H9 (cell line): ENCODE measurements at regions not wholly inside any gene's neighbourhood (a gene's known extent, or its start where the extent isn't known, plus 50 kb on each side); places are given as distances from the start of the nearest gene placed in this dataset.

Experiments used
- DNase-seq: peaks from one replicate; pipeline ENCODE4 v3.0.0-alpha.2; 2017
- H2AFZ ChIP-seq: one replicate; pipeline ENCODE4 v1.6.1; 2013; ENCODE audit warnings: mild to moderate bottlenecking, low read length, control low read depth, moderate library complexity
- H2AK5ac ChIP-seq: 2 replicates; pipeline ENCODE4 v1.6.1; 2013; ENCODE audit warnings: low read length, control low read depth, mixed read lengths; ENCODE audit not compliant: insufficient read length
- H2BK120ac ChIP-seq: one replicate; pipeline ENCODE4 v1.6.1; 2013; ENCODE audit warnings: low read depth, mild to moderate bottlenecking, low read length, control low read depth, inconsistent platforms; ENCODE audit not compliant: poor library complexity, severe bottlenecking
- H2BK12ac ChIP-seq: 2 replicates; pipeline ENCODE4 v1.6.1; 2013; ENCODE audit warnings: low read length, control low read depth, mixed read lengths, low read depth; ENCODE audit not compliant: insufficient read length
- H2BK15ac ChIP-seq: 2 replicates; pipeline ENCODE4 v1.6.1; 2013; ENCODE audit warnings: low read depth, low read length, control low read depth
- H2BK20ac ChIP-seq: one replicate; pipeline ENCODE4 v1.6.1; 2013; ENCODE audit warnings: low read depth, mild to moderate bottlenecking, low read length, control low read depth, inconsistent platforms; ENCODE audit not compliant: poor library complexity, severe bottlenecking
- H2BK5ac ChIP-seq: 2 replicates; pipeline ENCODE4 v1.6.1; 2013; ENCODE audit warnings: low read length, control low read depth, mixed read lengths; ENCODE audit not compliant: insufficient read length
- H3K14ac ChIP-seq: 2 replicates; pipeline ENCODE4 v1.6.1; 2013; ENCODE audit warnings: low read length, control low read depth; ENCODE audit not compliant: insufficient read depth
- H3K18ac ChIP-seq: 2 replicates; pipeline ENCODE4 v1.6.1; 2013; ENCODE audit warnings: low read depth, mild to moderate bottlenecking, mixed read lengths, low read length, control low read depth; ENCODE audit not compliant: insufficient read length
- H3K23ac ChIP-seq: 2 replicates; pipeline ENCODE4 v1.6.1; 2013; ENCODE audit warnings: low read length, control low read depth, mixed read lengths, low read depth; ENCODE audit not compliant: insufficient read length
- H3K23me2 ChIP-seq: 2 replicates; pipeline ENCODE4 v1.6.1; 2013; ENCODE audit warnings: low read depth, mild to moderate bottlenecking, mixed read lengths, low read length, control low read depth; ENCODE audit not compliant: insufficient read length, poor library complexity, severe bottlenecking
- H3K27ac ChIP-seq: 2 replicates; pipeline ENCODE4 v1.5.1; 2013; ENCODE audit warnings: low read length, control low read depth, mixed read lengths, low read depth; ENCODE audit not compliant: insufficient read length
- H3K27me3 ChIP-seq: 2 replicates; pipeline ENCODE4 v1.6.1; 2013; ENCODE audit warnings: low read length, control low read depth, inconsistent platforms; ENCODE audit not compliant: insufficient read depth
- H3K4ac ChIP-seq: 2 replicates; pipeline ENCODE4 v1.6.1; 2013; ENCODE audit warnings: low read depth, mild to moderate bottlenecking, control low read depth, inconsistent platforms, low read length, moderate library complexity
- H3K4me1 ChIP-seq: 2 replicates; pipeline ENCODE4 v1.6.1; 2013; ENCODE audit warnings: low read length, control low read depth, inconsistent platforms; ENCODE audit not compliant: insufficient read depth
- H3K4me2 ChIP-seq: 2 replicates; pipeline ENCODE4 v1.6.1; 2013; ENCODE audit warnings: low read length, control low read depth, mixed read lengths; ENCODE audit not compliant: insufficient read length, insufficient read depth
- H3K56ac ChIP-seq: 2 replicates; pipeline ENCODE4 v1.6.1; 2013; ENCODE audit warnings: low read depth, mild to moderate bottlenecking, mixed read lengths, low read length, control low read depth; ENCODE audit not compliant: insufficient read length
- H3K79me1 ChIP-seq: 2 replicates; pipeline ENCODE4 v1.6.1; 2013; ENCODE audit warnings: low read depth, mild to moderate bottlenecking, moderate library complexity, low read length, control low read depth, inconsistent platforms; ENCODE audit not compliant: insufficient read depth, poor library complexity, severe bottlenecking
- H3K79me2 ChIP-seq: 2 replicates; pipeline ENCODE4 v1.6.1; 2013; ENCODE audit warnings: low read length, control low read depth, inconsistent platforms; ENCODE audit not compliant: insufficient read depth
- H3K9ac ChIP-seq: 2 replicates; pipeline ENCODE4 v1.6.1; 2013; ENCODE audit warnings: low read length, control low read depth, mixed read lengths; ENCODE audit not compliant: insufficient read length; ENCODE audit errors: extremely low read depth
- H3K9me3 ChIP-seq: one replicate; pipeline ENCODE4 v1.6.1; 2013; ENCODE audit warnings: low read depth, low read length, inconsistent platforms; ENCODE audit not compliant: control insufficient read depth
- H3T11ph ChIP-seq: one replicate; pipeline ENCODE4 v1.6.1; 2013; ENCODE audit warnings: mild to moderate bottlenecking, low read length, control low read depth, inconsistent platforms
- H4K20me1 ChIP-seq: one replicate; pipeline ENCODE4 v1.6.1; 2013; ENCODE audit not compliant: control insufficient read depth, insufficient read length, insufficient read depth
- H4K5ac ChIP-seq: 2 replicates; pipeline ENCODE4 v1.6.1; 2013; ENCODE audit warnings: low read depth, mild to moderate bottlenecking, mixed read lengths, low read length, control low read depth; ENCODE audit not compliant: insufficient read length
- H4K8ac ChIP-seq: replicated peaks from 2 replicates; pipeline ENCODE4 v1.6.1; 2013; ENCODE audit warnings: low read length, control low read depth, mixed read lengths, low read depth; ENCODE audit not compliant: insufficient read length
- H4K91ac ChIP-seq: 2 replicates; pipeline ENCODE4 v1.6.1; 2013; ENCODE audit warnings: low read depth, mild to moderate bottlenecking, moderate library complexity, mixed read lengths, low read length, control low read depth; ENCODE audit not compliant: insufficient read length
- H3K27ac Mint-ChIP-seq, 3 experiments: 2 replicates in 2 of 3; 3 replicates in 1 of 3; pipeline ENCODE4 v1.8.0; 2020 to 2021; ENCODE audit warnings: mixed read lengths in 3 of 3, mild to moderate bottlenecking in 1 of 3, moderate library complexity in 1 of 3
- H3K27me3 Mint-ChIP-seq: 2 replicates; pipeline ENCODE4 v1.8.0; 2021; ENCODE audit warnings: low read depth, mild to moderate bottlenecking, moderate library complexity, mixed read lengths
- H3K36me3 Mint-ChIP-seq, 3 experiments: 2 replicates in 2 of 3; 3 replicates in 1 of 3; pipeline ENCODE4 v1.8.0; 2020 to 2021; ENCODE audit warnings: low read depth in 3 of 3, mixed read lengths in 3 of 3; ENCODE audit not compliant: insufficient read depth in 1 of 3
- H3K4me1 Mint-ChIP-seq, 2 experiments: 2 replicates each; pipeline ENCODE4 v1.8.0; 2020; ENCODE audit warnings: mixed read lengths in 2 of 2
- H3K4me3 Mint-ChIP-seq, 2 experiments: 2 replicates in 1 of 2; 3 replicates in 1 of 2; pipeline ENCODE4 v1.8.0; 2020 to 2021; ENCODE audit warnings: mild to moderate bottlenecking in 2 of 2, mixed read lengths in 2 of 2, moderate library complexity in 1 of 2
- H3K9me3 Mint-ChIP-seq, 2 experiments: 2 replicates in 1 of 2; 3 replicates in 1 of 2; pipeline ENCODE4 v1.8.0; 2020; ENCODE audit warnings: mild to moderate bottlenecking in 2 of 2, mixed read lengths in 2 of 2, moderate library complexity in 1 of 2
- WGBS: extraction: QIAGEN DNeasy Blood & Tissue Kit; methylation state at CpG from one replicate; pipeline ENCODE4 v1.1.7; 2013; ENCODE audit warnings: missing lambda C conversion rate, low lambda C conversion rate, mixed read lengths; ENCODE audit not compliant: insufficient read length; ENCODE audit errors: extremely low coverage; 5-methylcytosine and 5-hydroxymethylcytosine counted together
- TF ChIP-seq, protein P1 (sequence below): fragments of 200-600 bp; sonication (generic); conservative IDR thresholded peaks from 3 replicates; pipeline ENCODE4 v1.8.0; 2021; ENCODE audit warnings: antibody characterized with exemption, mild to moderate bottlenecking

DNA sequence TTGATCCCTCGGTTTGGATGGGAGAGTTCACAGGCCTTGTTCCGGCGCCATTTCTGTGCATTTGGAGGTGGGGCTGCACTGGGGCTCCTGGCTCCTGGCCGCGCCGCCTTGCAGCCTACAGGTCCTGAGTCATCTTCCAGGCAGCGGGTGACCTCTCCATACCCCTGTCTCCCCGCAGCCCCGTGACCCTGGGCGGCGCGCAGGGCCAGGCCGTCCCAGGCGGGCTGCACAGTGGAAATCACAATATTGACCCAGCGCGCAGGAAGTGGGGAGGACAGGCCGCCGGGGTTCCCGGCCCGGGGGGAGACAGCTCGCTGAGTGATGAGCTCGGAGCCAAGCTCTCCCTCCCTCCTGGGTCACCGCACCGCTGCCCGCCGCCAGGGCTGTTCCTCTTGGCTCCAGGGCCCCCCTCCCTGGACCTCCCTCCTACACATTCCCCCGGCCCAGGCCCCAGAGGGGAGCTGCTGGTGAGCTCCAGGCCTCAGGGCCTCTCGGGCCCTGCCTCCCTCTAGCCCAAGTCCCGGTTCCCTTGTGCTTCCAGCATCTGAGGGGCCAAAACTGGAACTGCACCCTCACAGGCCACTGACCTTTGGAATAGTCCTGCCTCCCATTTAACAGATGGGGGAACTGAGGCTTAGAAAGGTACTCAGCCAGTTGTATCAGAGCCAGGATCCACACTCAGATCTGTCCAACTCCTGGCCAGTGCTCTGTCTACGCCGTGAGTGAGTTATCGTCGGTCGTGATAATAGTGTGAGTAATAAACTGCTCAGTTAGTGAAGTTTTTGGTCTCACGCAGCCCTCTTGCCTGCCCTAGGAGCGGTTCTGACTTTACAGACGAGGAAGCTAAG, 142.9 kb upstream of the WNT4 start:
- Histone ChIP-seq H2AK5ac (no peak overlapping the region), H3K56ac (no peak overlapping the region), H3K9me3 (no peaks in the 10 kb centered on the region), H3K23me2 (no peaks in the 10 kb centered on the region), H3K27ac (no peak overlapping the region), H3K9ac (no peak overlapping the region), H2BK120ac (no peak overlapping the region), H3K79me1 (no peaks in the 10 kb centered on the region), H3T11ph (no peak overlapping the region), H4K8ac (no peak overlapping the region), H2BK5ac (no peak overlapping the region), H3K4ac (no peak overlapping the region), H4K5ac (no peak overlapping the region), H2BK20ac (no peak overlapping the region), H4K20me1 (no peaks in the 10 kb centered on the region), H3K23ac (no peak overlapping the region), H3K79me2 (no peaks in the 10 kb centered on the region), H4K91ac (no peak overlapping the region), H3K4me1 (no peaks in the 10 kb centered on the region), H3K4me2 (no peak overlapping the region), H3K27me3 (no peaks in the 10 kb centered on the region), H3K14ac (no peak overlapping the region), H2BK15ac (no peak overlapping the region), H3K18ac (no peak overlapping the region), H2BK12ac (no peak overlapping the region), H2AFZ (no peak overlapping the region)
- no peaks in the 10 kb centered on the region; a peak in 2 of 5 replicates for H3K9me3 Mint-ChIP-seq
- TF ChIP-seq, protein P1, sequence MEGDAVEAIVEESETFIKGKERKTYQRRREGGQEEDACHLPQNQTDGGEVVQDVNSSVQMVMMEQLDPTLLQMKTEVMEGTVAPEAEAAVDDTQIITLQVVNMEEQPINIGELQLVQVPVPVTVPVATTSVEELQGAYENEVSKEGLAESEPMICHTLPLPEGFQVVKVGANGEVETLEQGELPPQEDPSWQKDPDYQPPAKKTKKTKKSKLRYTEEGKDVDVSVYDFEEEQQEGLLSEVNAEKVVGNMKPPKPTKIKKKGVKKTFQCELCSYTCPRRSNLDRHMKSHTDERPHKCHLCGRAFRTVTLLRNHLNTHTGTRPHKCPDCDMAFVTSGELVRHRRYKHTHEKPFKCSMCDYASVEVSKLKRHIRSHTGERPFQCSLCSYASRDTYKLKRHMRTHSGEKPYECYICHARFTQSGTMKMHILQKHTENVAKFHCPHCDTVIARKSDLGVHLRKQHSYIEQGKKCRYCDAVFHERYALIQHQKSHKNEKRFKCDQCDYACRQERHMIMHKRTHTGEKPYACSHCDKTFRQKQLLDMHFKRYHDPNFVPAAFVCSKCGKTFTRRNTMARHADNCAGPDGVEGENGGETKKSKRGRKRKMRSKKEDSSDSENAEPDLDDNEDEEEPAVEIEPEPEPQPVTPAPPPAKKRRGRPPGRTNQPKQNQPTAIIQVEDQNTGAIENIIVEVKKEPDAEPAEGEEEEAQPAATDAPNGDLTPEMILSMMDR, result no peak
- peaks cover 5% of the 10 kb centered on the region for H3K27me3 Mint-ChIP-seq
- H3K36me3 Mint-ChIP-seq, result no peaks in the 10 kb centered on the region
- DNase-seq, result no peak
- no peak overlapping the region for H3K4me3 Mint-ChIP-seq
- no CpG with 5 or more reads among the region's 37 CpGs for WGBS
- peaks cover 4 to 14% of the 10 kb centered on the region in 2 experiments; a peak in 3 of 4 replicates for H3K4me1 Mint-ChIP-seq
- no peak overlapping the region for H3K27ac Mint-ChIP-seq
